ENCODE measurements at regions not wholly inside any gene's neighbourhood (a gene's known extent, or its start where the extent isn't known, plus 50 kb on each side); places are given as distances from the start of the nearest gene placed in this dataset.

- no peak for DNase-seq
Observed at GRCh38 chr5:4137781-4138180, 542.1 kb downstream of the IRX1 start.

GRCh38 chr5:4142842-4143241, 547.2 kb downstream of the IRX1 start:
- DNase-seq, result no peak

- no peak for DNase-seq
Observed at GRCh38 chr5:4144411-4145007, 548.9 kb downstream of the IRX1 start.

DNA sequence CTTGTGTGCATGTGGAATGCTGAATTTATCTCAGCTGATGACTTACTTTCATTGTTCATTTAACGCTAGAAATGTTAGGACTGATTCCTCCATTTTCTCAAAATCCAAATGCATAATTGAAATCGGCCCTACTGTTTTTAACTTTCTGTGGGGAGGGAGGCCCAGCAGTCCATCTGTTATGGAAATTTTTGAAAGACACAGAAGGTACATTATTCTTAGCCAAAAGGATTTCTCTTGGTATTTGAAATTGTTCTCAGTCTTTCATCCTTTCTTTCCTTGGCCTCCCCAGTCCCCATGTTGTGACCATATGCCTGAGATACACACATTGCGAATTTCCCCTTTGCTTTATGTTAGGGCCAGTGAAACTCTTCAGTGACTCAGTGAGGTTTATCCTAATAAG, 549.9 kb downstream of the IRX1 start:
- no peak for DNase-seq

DNA sequence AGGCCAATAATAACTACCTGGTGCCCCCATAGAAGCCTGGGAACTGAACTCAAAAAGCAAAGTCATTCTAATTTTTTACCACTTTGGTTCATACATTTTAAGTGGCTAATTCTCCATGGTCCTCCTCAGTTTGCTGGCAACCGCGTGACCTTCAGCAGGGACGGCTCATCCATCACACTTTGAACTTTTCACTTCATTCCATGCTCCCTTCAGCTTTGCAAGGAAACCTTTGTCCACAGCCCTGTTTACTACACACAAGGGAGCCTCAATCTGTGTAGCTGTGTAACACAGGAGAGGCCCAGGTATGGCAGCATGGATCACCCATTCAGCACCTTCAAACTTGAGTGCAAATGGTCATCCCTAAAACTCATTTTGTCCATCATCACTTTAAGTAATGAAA, 552.4 kb downstream of the IRX1 start:
- no peak for DNase-seq

DNA sequence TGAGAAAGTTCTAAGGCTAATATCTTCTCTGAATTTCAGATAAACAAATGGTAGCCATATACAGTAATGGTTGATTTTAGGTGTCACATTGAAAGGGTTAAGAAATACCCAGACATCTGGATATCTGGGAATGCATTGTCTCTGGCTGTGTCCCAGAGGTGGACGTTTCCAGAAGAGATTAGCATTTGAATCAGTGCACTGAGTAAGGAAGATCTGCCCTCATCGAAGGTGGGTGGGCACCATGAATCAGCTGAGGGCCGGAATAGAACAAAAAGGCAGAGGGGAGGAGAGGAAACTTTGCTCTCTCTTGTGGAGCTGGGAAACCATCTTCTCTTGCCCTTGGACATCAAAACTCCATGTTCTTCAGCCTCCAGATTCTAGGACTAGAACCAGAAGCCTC, 554.4 kb downstream of the IRX1 start:
- DNase-seq, result no peak

DNA sequence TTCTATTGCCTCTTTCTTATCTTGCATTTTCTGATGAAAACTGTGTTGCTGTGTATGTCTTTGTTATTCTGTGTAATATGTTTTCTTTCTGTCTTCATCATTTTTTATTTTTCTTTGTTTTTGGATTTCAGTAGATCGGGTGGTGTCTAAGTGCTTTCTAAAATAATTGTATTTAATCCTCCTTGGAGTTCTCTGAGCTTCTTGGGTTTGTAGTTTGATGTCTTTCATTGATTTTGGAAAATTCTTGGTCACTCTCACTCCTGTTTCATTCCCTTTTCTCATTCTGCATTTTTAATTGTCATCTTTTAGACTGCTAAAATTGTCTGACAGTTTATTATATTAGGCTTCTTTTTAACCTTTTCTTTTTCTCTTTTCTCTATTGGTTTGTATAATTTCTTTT, 560.5 kb downstream of the IRX1 start:
- DNase-seq, result no peak

- DNase-seq, result no peak
Observed at GRCh38 chr5:4156889-4157288, 561.3 kb downstream of the IRX1 start.

DNA sequence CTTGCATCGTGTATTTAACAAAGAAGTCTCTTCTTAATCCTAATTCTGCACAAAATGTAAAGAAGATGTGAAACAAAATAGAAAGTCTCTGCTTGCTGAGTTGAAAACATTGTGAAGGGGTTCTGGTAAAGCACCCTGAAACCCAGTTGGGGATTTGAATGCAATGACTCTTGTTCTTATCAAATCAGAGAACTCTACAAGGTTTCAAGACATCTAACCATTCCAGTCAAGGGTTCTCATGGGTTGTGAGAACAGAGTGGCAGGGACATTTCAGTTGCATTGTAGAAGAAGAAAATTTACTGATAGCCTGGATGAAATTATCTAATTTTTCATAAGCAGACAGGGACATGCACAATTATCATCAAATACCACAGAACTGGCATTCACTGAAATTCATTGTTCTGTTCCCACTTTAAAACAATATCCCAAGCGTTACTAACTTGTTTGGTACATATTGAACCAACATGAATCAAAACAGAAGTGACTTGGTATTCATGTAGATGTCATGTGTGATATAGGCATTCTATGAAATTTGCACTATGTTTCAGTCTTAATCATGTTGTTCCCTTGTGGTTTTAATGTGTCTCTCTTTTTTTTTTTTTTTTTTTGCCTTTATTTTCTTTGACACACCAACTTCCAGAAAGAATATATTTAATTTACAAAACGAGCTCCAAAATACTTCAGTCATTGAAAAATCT, 563.3 kb downstream of the IRX1 start:
- no peak for DNase-seq

- DNase-seq, result no peak
Observed at GRCh38 chr5:4159681-4160080, 564.0 kb downstream of the IRX1 start.

DNA sequence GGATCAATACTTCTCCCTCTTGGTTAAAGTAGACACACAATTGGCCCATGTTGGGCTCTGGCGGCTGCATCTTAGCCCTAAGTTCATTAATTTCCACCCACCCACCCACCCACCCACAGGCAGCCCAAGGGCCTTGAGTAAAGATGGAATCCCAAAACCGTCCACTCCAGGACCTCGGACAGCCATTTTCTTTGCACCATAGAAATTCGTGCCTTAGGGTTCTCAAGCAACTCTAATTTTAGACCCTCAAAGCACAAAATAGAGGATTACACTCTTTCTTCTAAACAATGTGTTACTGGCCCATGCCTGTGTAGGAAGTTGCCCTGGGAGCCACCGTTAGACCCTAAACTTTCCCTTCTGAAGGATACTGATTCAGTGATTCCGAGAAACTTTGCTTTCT, 568.5 kb downstream of the IRX1 start:
- DNase-seq, result no peak

DNA sequence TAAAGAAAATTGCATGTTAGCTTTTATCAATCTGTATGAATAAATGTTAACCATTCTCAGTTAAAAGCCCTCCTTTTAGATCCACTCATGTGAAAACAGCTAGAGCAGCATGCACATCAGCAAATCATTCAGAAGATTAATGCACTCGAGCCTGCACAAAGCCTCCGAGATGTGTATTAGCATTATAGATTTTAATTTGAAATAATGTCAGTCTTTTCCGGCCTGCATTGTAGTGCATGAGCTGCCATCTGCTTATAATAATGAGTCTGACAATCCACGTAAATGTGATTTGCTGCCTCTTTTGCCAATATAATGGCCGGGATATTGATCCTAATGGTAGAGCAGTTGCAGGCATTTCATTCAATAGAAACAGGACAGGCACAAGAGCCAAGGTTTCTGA, 585.1 kb downstream of the IRX1 start:
- DNase-seq, result no peak

DNA sequence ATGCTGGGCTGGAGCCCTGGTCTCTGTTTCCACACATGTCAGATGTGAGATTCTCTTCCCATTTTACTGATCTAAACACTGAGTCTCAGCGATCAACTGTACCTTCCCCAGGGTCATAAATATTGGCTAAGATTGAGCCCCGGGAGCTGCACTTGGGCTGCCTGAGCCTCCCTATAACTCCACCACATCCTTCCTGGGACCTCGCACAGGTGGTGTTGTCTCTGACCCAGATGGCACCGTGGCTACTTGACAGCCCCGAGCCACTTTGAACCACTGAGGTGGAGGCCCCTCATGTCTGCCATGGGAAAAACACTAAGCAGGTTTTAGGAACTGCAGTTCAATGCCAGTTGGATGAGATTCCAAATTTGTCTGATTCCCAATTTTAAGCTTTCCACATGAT, 586.5 kb downstream of the IRX1 start:
- DNase-seq, result no peak

DNA sequence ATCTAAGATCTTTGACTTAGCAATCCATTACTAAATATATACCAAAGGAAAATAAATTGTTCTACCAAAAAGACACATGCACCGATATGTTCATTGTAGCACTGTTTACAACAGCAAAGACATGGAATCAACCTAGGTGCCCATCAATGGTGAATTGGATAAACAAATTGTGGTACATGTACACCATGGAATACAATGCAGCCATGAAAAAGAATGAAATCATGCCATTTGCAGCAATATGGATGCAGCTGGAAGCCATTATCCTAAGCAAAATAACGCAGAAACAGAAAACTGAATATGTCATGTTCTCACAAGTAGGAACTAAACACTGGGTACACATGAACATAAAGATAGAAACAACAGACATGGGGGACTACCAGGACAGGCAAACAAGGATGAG, 589.5 kb downstream of the IRX1 start:
- DNase-seq, result no peak

GRCh38 chr5:4188704-4189103, 593.1 kb downstream of the IRX1 start:
- DNase-seq, result no peak

GRCh38 chr5:4189317-4189716, 593.7 kb downstream of the IRX1 start:
- DNase-seq, result no peak

DNA sequence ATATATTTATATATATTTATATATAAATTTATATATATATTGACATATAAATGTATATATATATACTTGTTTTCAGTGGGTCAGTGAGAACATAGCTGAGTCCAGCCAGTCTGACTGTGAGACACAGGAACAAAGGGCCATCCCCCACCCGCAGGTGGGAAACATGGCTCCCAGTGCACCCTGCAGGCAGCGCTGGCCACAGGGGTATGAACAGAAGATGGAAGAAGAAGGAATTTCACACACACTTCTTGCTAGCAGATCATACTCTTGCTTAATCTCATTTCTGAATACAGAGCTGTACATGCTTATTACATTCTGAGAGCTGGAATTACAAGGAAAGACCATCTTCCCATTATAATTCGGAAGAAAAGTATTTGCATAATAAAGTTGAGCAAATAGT, 595.4 kb downstream of the IRX1 start:
- no peak for DNase-seq

DNA sequence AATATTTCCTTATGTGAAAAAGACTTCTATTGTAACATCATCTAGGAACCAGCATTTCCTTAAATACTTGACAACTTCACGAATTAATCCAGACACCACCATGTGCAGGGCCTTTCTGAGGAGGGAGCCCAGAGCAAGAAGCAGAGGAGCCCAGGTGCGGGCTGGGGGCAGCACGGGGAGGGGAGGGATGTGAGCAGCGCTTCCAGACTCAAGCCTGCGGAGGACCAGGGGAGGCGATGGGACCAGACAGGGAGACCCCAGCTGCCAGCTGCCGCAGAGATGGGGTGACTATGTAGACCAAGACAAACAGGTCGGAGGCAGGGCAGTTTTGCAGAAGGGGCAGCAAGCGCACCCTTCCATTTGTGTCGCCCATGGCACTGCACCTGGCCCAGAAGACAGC, 596.1 kb downstream of the IRX1 start:
- DNase-seq, result no peak

GRCh38 chr5:4192111-4192510, 596.5 kb downstream of the IRX1 start:
- DNase-seq, result no peak

GRCh38 chr5:4196744-4197143, 601.1 kb downstream of the IRX1 start:
- DNase-seq, result no peak

DNA sequence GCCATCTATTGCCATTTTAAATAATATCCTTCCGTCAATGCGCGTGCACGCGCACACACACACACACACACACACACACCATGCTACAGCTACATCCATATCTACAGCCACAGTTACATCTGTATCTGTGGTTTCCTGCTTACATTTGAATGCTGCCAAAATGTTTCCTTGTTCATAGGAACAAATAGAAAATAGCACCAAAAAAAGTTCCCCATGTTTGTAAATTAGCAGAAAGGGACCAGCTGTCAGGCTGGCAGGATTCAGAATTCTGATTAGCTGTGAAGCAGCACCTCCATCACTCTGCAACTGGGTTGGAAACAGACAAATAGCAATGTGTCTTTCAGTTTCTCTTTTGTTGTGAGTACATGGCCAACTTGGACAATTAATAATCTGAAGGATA, 601.5 kb downstream of the IRX1 start:
- no peak for DNase-seq

GRCh38 chr5:4198461-4198860, 602.8 kb downstream of the IRX1 start:
- no peak for DNase-seq

- DNase-seq, result no peak
Observed at GRCh38 chr5:4199049-4199841, 603.6 kb downstream of the IRX1 start.

- no peak for DNase-seq
Observed at GRCh38 chr5:4203146-4203545, 607.5 kb downstream of the IRX1 start.

Data from hindlimb muscle (tissue), 1 donor.